ENCODE measurements at regions not wholly inside any gene's neighbourhood (a gene's known extent, or its start where the extent isn't known, plus 50 kb on each side); places are given as distances from the start of the nearest gene placed in this dataset.

DNA sequence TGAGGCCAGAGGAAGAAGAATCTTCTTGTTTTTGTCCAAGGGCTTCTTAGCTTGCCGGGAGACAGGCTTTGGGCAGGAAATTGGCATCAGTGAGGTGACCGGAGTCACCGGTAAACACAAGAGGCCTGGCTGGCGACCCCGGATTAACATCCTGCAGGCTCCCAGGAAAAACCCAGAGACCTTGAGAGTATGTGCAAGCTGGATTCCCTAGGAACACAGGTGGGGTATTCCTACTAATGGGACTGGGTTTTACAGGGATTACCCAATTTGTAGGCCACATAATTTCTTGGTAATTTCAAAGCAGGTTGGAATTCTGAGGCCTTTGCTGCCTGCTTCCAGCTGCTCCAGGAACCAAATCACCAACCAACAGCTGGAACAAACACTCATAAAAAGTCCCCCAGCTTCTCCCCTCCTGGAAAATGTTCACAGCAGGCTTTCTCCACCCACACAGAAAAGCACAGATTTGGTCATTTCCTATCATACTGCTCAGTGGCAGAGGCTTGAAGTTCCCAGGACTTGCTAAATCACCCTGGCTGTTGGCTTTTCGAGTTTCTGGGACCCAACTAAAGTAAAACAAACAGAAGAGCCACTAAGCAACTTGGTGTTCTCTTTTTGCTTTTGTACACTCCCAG, 258.8 kb downstream of the IRF8 start:
- no peak for DNase-seq
- Histone ChIP-seq H3K27ac (no peak overlapping the region), H3K27me3 (no peaks in the 10 kb centered on the region), H3K36me3 (ENCODE audit: low read depth, missing control alignments) (no peaks in the 10 kb centered on the region), H3K4me1 (no peaks in the 10 kb centered on the region), H3K9me3 (no peaks in the 10 kb centered on the region), H3K4me3 (no peak overlapping the region)
- TF ChIP-seq, protein P1, sequence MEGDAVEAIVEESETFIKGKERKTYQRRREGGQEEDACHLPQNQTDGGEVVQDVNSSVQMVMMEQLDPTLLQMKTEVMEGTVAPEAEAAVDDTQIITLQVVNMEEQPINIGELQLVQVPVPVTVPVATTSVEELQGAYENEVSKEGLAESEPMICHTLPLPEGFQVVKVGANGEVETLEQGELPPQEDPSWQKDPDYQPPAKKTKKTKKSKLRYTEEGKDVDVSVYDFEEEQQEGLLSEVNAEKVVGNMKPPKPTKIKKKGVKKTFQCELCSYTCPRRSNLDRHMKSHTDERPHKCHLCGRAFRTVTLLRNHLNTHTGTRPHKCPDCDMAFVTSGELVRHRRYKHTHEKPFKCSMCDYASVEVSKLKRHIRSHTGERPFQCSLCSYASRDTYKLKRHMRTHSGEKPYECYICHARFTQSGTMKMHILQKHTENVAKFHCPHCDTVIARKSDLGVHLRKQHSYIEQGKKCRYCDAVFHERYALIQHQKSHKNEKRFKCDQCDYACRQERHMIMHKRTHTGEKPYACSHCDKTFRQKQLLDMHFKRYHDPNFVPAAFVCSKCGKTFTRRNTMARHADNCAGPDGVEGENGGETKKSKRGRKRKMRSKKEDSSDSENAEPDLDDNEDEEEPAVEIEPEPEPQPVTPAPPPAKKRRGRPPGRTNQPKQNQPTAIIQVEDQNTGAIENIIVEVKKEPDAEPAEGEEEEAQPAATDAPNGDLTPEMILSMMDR (IDR thresholded peaks at IDR 0.05), result no peak
- TF ChIP-seq POLR2A (IDR thresholded peaks at IDR 0.05), result no peak
- intact Hi-C loops (cut with DNase I; ENCODE audit: low total_unique reads), result no loop called here
- WGBS, 2 donors, result 66 to 83% methylated on average over 5 to 6 of the region's 6 CpGs

DNA sequence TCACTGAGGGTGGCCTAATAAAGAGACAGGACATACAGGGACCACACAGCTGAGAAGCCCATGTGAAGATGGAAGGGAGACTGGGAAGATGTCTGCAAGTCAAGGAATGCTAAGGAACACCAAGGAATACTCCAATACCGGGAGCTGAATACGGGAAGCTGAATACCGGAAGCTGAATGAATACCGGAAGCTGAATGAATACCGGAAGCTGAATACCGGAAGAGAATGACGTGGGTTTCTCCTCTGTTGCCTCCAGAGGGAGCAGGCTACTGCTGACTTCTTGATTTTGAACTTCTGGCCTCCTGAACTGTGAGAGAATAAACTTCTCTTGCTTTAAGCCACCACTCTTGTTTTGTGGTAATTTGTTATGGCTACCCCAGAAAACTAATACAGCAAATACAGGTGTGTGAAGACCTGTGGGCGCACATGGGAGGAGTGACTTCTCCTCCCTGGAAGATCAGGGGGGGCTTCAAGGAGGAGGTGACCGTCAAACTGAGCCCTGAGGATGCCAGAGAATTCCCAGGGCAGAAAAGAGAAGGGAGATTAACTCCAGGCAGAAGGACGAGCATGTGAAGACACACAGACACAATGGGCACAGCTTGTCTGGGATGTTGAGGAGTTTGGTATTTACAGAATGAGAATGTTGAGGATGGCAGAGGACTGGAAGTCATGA, 259.9 kb downstream of the IRF8 start:
- Histone ChIP-seq H3K4me3 (peak overlapping the region; percentile 13 to 23), H3K27me3 (no peaks in the 10 kb centered on the region), H3K27ac (no peak overlapping the region), H3K9me3 (no peaks in the 10 kb centered on the region), H3K36me3 (ENCODE audit: low read depth, missing control alignments) (no peaks in the 10 kb centered on the region), H3K4me1 (no peaks in the 10 kb centered on the region)
- DNase-seq, result no peak
- TF ChIP-seq POLR2A (IDR thresholded peaks at IDR 0.05), result no peak
- TF ChIP-seq, protein P1 (IDR thresholded peaks at IDR 0.05), result no peak
- intact Hi-C loops (cut with DNase I; ENCODE audit: low total_unique reads), result no loop called here
- WGBS, 2 donors, result 48 to 58% methylated on average over 10 of the region's 10 CpGs

DNA sequence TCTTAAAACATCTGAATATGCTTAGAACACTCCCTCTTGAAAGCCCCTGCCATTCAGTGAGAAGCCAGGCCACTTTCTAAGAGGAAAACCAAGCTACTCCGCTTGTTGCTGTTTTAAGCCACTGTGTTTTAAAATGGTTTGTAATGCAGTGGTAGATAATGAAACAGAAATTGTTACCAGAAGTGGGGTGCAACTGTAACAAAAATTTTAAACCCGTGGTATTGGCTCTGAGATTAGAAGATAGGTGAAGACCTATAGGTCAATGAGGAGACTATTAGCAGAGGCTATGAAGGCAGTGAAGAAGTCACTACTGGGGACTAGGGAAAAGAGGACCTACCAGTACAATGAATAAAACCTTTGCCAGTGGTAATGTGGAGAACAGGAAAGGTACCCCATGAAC, 266.5 kb downstream of the IRF8 start:
- WGBS, 2 donors, result 88 to 91% methylated on average over 2 of the region's 2 CpGs

DNA sequence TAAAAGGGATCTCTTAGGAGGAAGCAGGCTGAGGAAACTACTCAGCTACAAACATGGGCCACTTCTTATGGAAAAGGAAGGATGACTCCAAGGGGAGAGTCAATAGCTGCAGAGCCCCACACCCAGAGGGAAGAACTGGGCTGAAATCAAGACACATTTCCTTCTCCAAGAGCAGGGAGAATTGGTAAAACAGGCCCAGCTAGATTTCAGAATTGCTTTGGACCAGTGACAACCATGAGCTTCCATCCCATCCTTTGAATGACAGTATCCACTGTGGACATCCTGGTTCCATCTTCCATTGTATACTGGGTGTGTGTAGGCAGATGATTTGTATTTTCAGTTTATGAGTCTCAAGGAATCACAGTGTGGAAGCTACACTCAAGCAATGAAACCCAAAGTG, 267.5 kb downstream of the IRF8 start:
- TF ChIP-seq POLR2A (IDR thresholded peaks at IDR 0.05), result no peak
- TF ChIP-seq, protein P1 (IDR thresholded peaks at IDR 0.05), result no peak

More for the DNA sequence above, 266.5 kb downstream of the IRF8 start:
- Histone ChIP-seq H3K4me1 (no peaks in the 10 kb centered on the region), H3K4me3 (no peak overlapping the region), H3K27ac (no peak overlapping the region), H3K36me3 (ENCODE audit: low read depth, missing control alignments) (no peaks in the 10 kb centered on the region), H3K9me3 (no peaks in the 10 kb centered on the region), H3K27me3 (no peaks in the 10 kb centered on the region)
- intact Hi-C loops (cut with DNase I; ENCODE audit: low total_unique reads), result no loop called here
- DNase-seq, result no peak
- TF ChIP-seq, protein P1 (IDR thresholded peaks at IDR 0.05), result no peak

DNA sequence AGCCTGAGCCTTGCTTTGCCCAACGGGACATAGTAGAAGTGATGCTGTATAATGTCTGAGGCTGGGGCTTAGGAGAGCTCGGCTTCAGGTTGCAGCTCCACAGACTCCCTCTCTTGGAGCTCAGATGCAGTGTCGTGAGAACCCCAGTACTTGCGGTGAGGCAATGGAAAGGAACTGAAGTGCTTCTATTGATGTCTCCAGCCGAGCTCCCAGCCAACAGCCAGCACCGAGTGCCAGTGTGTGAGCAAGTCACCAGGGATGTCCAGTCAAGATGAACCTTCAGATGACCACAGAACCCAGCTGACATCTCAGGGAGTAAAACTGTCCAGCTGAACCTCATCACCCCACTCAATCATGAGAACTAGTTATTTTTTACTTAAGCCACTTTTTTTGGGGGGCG, 268.1 kb downstream of the IRF8 start:
- DNase-seq, result no peak
- 83 to 87% methylated on average over 7 of the region's 7 CpGs for WGBS, 2 donors
- Histone ChIP-seq H3K27me3 (no peaks in the 10 kb centered on the region), H3K36me3 (ENCODE audit: low read depth, missing control alignments) (no peaks in the 10 kb centered on the region), H3K9me3 (no peaks in the 10 kb centered on the region), H3K4me1 (no peaks in the 10 kb centered on the region), H3K4me3 (no peak overlapping the region), H3K27ac (no peak overlapping the region)
- intact Hi-C loops (cut with DNase I; ENCODE audit: low total_unique reads), result no loop called here
- no peak for TF ChIP-seq POLR2A (IDR thresholded peaks at IDR 0.05)
- TF ChIP-seq, protein P1 (IDR thresholded peaks at IDR 0.05), result no peak

More for the DNA sequence above, 267.5 kb downstream of the IRF8 start:
- intact Hi-C loops (cut with DNase I; ENCODE audit: low total_unique reads), result no loop called here
- Histone ChIP-seq H3K9me3 (no peaks in the 10 kb centered on the region), H3K27me3 (no peaks in the 10 kb centered on the region), H3K4me1 (no peaks in the 10 kb centered on the region), H3K36me3 (ENCODE audit: low read depth, missing control alignments) (no peaks in the 10 kb centered on the region), H3K27ac (no peak overlapping the region), H3K4me3 (no peak overlapping the region)
- no peak for DNase-seq

All from testis (tissue), 2 donors.